MCF 10A (cell line): ENCODE measurements at regions not wholly inside any gene's neighbourhood (a gene's known extent, or its start where the extent isn't known, plus 50 kb on each side); places are given as distances from the start of the nearest gene placed in this dataset.

Experiments
- BruUV-seq: library from RNA; stranded (reverse); fragments of 400-500 nt; replicated peaks from 2 replicates; lab custom pipeline; 2021; lab: Mats Ljungman, UMichigan
- CTCF ChIA-PET: fragments of 300-600 bp; sonication (Branson Sonifier 250); formaldehyde crosslinking; extraction: SDS; loops from one replicate; lab custom pipeline; 2021; ENCODE audit warnings: antibody characterized with exemption, inconsistent platforms; lab: Yijun Ruan, JAX
- POLR2A ChIA-PET: fragments of 300-600, 350-650 bp; sonication (Branson Sonifier 250); formaldehyde crosslinking; extraction: SDS; loops from one replicate; lab custom pipeline; 2020; ENCODE audit warnings: antibody characterized with exemption, inconsistent platforms; lab: Yijun Ruan, JAX
- DNase-seq: peaks from one replicate; pipeline ENCODE4 v3.0.0-alpha.2; 2018; ENCODE audit not compliant: unreplicated experiment
- H3K27ac Mint-ChIP-seq: one replicate; pipeline ENCODE4 v1.8.0; 2022; ENCODE audit warnings: mild to moderate bottlenecking, low read depth, mixed read lengths; ENCODE audit not compliant: unreplicated experiment
- H3K27me3 Mint-ChIP-seq: one replicate; pipeline ENCODE4 v1.8.0; 2022; ENCODE audit warnings: mixed read lengths; ENCODE audit not compliant: insufficient read depth, unreplicated experiment
- H3K36me3 Mint-ChIP-seq: one replicate; pipeline ENCODE4 v1.8.0; 2022; ENCODE audit warnings: mild to moderate bottlenecking, moderate library complexity, mixed read lengths; ENCODE audit not compliant: insufficient read depth, unreplicated experiment
- H3K4me1 Mint-ChIP-seq: one replicate; pipeline ENCODE4 v1.8.0; 2022; ENCODE audit warnings: mixed read lengths; ENCODE audit not compliant: insufficient read depth, unreplicated experiment
- H3K4me3 Mint-ChIP-seq: one replicate; pipeline ENCODE4 v1.8.0; 2022; ENCODE audit warnings: mild to moderate bottlenecking, moderate library complexity, mixed read lengths; ENCODE audit not compliant: unreplicated experiment
- H3K9me3 Mint-ChIP-seq: one replicate; pipeline ENCODE4 v1.8.0; 2022; ENCODE audit warnings: mixed read lengths; ENCODE audit not compliant: unreplicated experiment
- CTCF ChIP-seq: fragments of 200-600 bp; IDR thresholded peaks from one replicate; pipeline ENCODE4 v1.8.0; 2022; ENCODE audit warnings: antibody characterized with exemption, mild to moderate bottlenecking; ENCODE audit not compliant: unreplicated experiment
- intact Hi-C: fragments of 100-400 bp; cut with micrococcal nuclease; formaldehyde crosslinking; loops from 2 replicates; pipeline ENCODE4 v1.14.1; 2022

- CTCF ChIA-PET, result no interaction called here
- H3K36me3 Mint-ChIP-seq, result no peaks in the 10 kb centered on the region
- DNase-seq, result no peak
- BruUV-seq, result no TSS peak
- H3K4me3 Mint-ChIP-seq, result no peak overlapping the region
- TF ChIP-seq CTCF, result no peak
- no peaks in the 10 kb centered on the region for H3K4me1 Mint-ChIP-seq
- H3K9me3 Mint-ChIP-seq, result peaks cover 32% of the 10 kb centered on the region
- no peak overlapping the region for H3K27ac Mint-ChIP-seq
- POLR2A ChIA-PET, result no interaction called here
- no peaks in the 10 kb centered on the region for H3K27me3 Mint-ChIP-seq
- intact Hi-C loops, result no loop called here
Measured at GRCh38 chr11:115944596-115944995, 440.4 kb upstream of the CADM1 start.

GRCh38 chr11:115942011-115942410, 437.8 kb upstream of the CADM1 start:
- Mint-ChIP-seq H3K27ac (no peak overlapping the region), H3K27me3 (no peaks in the 10 kb centered on the region), H3K36me3 (no peaks in the 10 kb centered on the region), H3K4me1 (no peaks in the 10 kb centered on the region), H3K9me3 (peaks cover 28% of the 10 kb centered on the region), H3K4me3 (no peak overlapping the region)
- DNase-seq, result no peak
- BruUV-seq, result no TSS peak
- ChIA-PET POLR2A (no interaction called here), CTCF (no interaction called here)
- no peak for TF ChIP-seq CTCF
- intact Hi-C loops, result no loop called here

DNA sequence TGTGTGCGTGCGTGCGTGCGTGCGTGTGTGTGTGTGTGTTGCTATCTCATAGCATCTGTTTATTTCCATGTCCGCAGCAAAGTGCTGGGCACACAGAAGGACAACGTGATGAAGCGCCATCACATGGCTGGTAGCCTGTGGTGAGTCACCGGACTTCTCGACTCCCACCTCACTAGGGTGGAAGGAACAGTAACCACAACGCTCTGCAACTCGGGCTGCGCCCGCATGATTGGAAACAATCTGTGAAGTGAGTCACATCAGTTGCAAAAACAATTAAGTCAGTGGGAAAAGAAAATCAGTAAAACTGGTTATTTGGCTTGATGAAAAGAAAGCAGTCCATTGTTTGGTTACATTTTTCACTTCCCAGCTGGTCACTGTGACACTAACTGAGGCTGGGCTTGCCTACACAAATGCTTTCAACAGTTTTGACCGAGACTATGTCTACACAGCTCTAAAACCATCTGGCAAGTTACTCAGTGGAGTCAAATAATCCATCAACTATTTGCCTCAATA, 437.3 kb upstream of the CADM1 start:
- Mint-ChIP-seq H3K4me3 (no peak overlapping the region), H3K4me1 (no peaks in the 10 kb centered on the region), H3K27me3 (no peaks in the 10 kb centered on the region), H3K36me3 (no peaks in the 10 kb centered on the region), H3K27ac (no peak overlapping the region), H3K9me3 (peaks cover 30% of the 10 kb centered on the region)
- ChIA-PET POLR2A (no interaction called here), CTCF (no interaction called here)
- DNase-seq, result no peak
- intact Hi-C loops, result no loop called here
- no TSS peak for BruUV-seq
- TF ChIP-seq CTCF, result no peak

- ChIA-PET CTCF (no interaction called here), POLR2A (no interaction called here)
- DNase-seq, result no peak
- no peaks in the 10 kb centered on the region for H3K36me3 Mint-ChIP-seq
- H3K27me3 Mint-ChIP-seq, result no peaks in the 10 kb centered on the region
- H3K9me3 Mint-ChIP-seq, result peaks cover 30% of the 10 kb centered on the region
- H3K4me1 Mint-ChIP-seq, result no peaks in the 10 kb centered on the region
- no peak overlapping the region for H3K4me3 Mint-ChIP-seq
- intact Hi-C loops, result no loop called here
- no peak overlapping the region for H3K27ac Mint-ChIP-seq
- TF ChIP-seq CTCF, result no peak
- BruUV-seq, result no TSS peak
Measured at GRCh38 chr11:115941044-115941443, 436.8 kb upstream of the CADM1 start.
